DOHH2 (cell line): ENCODE measurements at regions not wholly inside any gene's neighbourhood (a gene's known extent, or its start where the extent isn't known, plus 50 kb on each side); places are given as distances from the start of the nearest gene placed in this dataset.

Experiments
- H3F3A ChIP-seq: fragments of 200-600 bp; sonication (generic), shearing (Covaris generic); 2 replicates; pipeline ENCODE4 v1.6.0; 2016; ENCODE audit warnings: antibody characterized with exemption, mild to moderate bottlenecking; ENCODE audit not compliant: control insufficient read depth, insufficient read depth
- H3K27ac ChIP-seq: fragments of 200-600 bp; sonication (generic); 2 replicates; pipeline ENCODE4 v1.5.1; 2014; ENCODE audit warnings: low read depth, mild to moderate bottlenecking, low read length, moderate library complexity
- H3K27me3 ChIP-seq: fragments of 200-600 bp; sonication (generic); 2 replicates; pipeline ENCODE4 v1.6.1; 2014; ENCODE audit warnings: mild to moderate bottlenecking, low read length, mixed read lengths; ENCODE audit not compliant: control insufficient read depth
- H3K36me3 ChIP-seq: fragments of 200-600 bp; sonication (generic); 2 replicates; pipeline ENCODE4 v1.6.1; 2014; ENCODE audit warnings: mild to moderate bottlenecking, low read length, moderate library complexity, mixed read lengths; ENCODE audit not compliant: control insufficient read depth
- H3K4me1 ChIP-seq: fragments of 200-600 bp; sonication (generic); 2 replicates; pipeline ENCODE4 v1.6.1; 2014; ENCODE audit warnings: mild to moderate bottlenecking, low read length, mixed read lengths; ENCODE audit not compliant: control insufficient read depth
- H3K4me2 ChIP-seq: fragments of 200-600 bp; sonication (generic); 2 replicates; pipeline ENCODE4 v1.6.0; 2014; ENCODE audit warnings: mild to moderate bottlenecking, low read length, moderate library complexity
- H3K4me3 ChIP-seq: fragments of 200-600 bp; sonication (generic); 2 replicates; pipeline ENCODE4 v1.5.1; 2014; ENCODE audit warnings: mild to moderate bottlenecking, low read length, mixed read lengths
- H3K79me2 ChIP-seq: fragments of 200-600 bp; sonication (generic); 2 replicates; pipeline ENCODE4 v1.6.1; 2014; ENCODE audit warnings: mild to moderate bottlenecking, low read length, mixed read lengths; ENCODE audit not compliant: control insufficient read depth
- H3K9me2 ChIP-seq: fragments of 200-600 bp; sonication (generic); replicated peaks from 2 replicates; pipeline ENCODE4 v1.6.1; 2014; ENCODE audit warnings: mild to moderate bottlenecking, low read length, mixed read lengths; ENCODE audit not compliant: control insufficient read depth
- H3K9me3 ChIP-seq: fragments of 200-600 bp; sonication (generic); 2 replicates; pipeline ENCODE4 v1.6.1; 2014; ENCODE audit warnings: antibody characterized with exemption, low read length, mixed read lengths; ENCODE audit not compliant: control insufficient read depth, insufficient read depth
- H4K20me1 ChIP-seq: fragments of 200-600 bp; sonication (generic); 2 replicates; pipeline ENCODE4 v1.6.0; 2014; ENCODE audit warnings: low read depth, mild to moderate bottlenecking, antibody characterized with exemption, low read length, moderate library complexity; ENCODE audit not compliant: control insufficient read depth, insufficient read depth
- CTCF ChIP-seq: fragments of 200-600 bp; sonication (generic); IDR thresholded peaks from one replicate; pipeline ENCODE4 v1.5.1; 2014; ENCODE audit warnings: antibody characterized with exemption, mild to moderate bottlenecking, low read depth, low read length; ENCODE audit not compliant: poor library complexity, severe bottlenecking
- EZH2phosphoT487 ChIP-seq: fragments of 200-600 bp; sonication (generic); IDR thresholded peaks from 2 replicates; pipeline ENCODE4 v1.6.1; 2017; ENCODE audit warnings: borderline replicate concordance, mild to moderate bottlenecking, antibody characterized with exemption, low read length, moderate library complexity, mixed read lengths

DNA sequence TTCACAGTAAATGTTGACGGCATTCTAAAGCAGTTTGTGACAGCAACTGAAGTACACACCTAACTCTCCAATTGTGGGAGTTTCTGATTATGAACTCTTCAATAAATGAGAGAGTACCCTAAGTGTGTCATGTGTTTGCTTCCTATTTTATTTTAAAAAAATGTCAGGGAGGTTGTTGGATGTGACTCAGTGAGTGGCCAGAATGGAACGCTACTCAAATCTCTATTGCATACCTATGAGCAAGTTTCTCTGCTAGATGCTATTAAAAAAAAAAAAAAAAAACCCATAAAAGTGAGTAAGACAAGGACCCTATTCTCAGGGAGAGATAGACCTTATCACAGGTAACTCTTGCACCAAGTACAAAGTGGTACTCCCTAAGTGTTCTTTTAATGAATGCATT is 256.6 kb downstream of the BTG1 start:
- Histone ChIP-seq H3K27ac (no peak overlapping the region), H3K36me3 (no peaks in the 10 kb centered on the region), H3K9me2 (no peaks in the 10 kb centered on the region), H3K4me1 (no peaks in the 10 kb centered on the region), H3F3A (no peaks in the 10 kb centered on the region), H3K79me2 (no peaks in the 10 kb centered on the region), H3K27me3 (0 out of 2 replicates have a peak, but pooled peaks cover 3% of the 10 kb centered on the region), H4K20me1 (no peaks in the 10 kb centered on the region), H3K9me3 (no peaks in the 10 kb centered on the region), H3K4me2 (no peak overlapping the region), H3K4me3 (no peak overlapping the region)
- TF ChIP-seq EZH2phosphoT487 (no peak), CTCF (no peak)

- H3K4me2 ChIP-seq = no peak overlapping the region
- no peak overlapping the region for H3K4me3 ChIP-seq
- no peaks in the 10 kb centered on the region for H4K20me1 ChIP-seq
- no peaks in the 10 kb centered on the region for H3K79me2 ChIP-seq
- no peak overlapping the region for H3K27ac ChIP-seq
- TF ChIP-seq CTCF (no peak), EZH2phosphoT487 (no peak)
- no peaks in the 10 kb centered on the region for H3F3A ChIP-seq
- no peaks in the 10 kb centered on the region for H3K9me3 ChIP-seq
- no peaks in the 10 kb centered on the region for H3K36me3 ChIP-seq
- no peaks in the 10 kb centered on the region for H3K9me2 ChIP-seq
- H3K27me3 ChIP-seq = 0 out of 2 replicates have a peak, but pooled peaks cover 3% of the 10 kb centered on the region
- no peaks in the 10 kb centered on the region for H3K4me1 ChIP-seq
Observed at GRCh38 chr12:91887957-91888356, 257.7 kb downstream of the BTG1 start.

GRCh38 chr12:91885851-91886731 is 259.6 kb downstream of the BTG1 start:
- Histone ChIP-seq H3K4me1 (no peaks in the 10 kb centered on the region), H3K79me2 (no peaks in the 10 kb centered on the region), H4K20me1 (no peaks in the 10 kb centered on the region), H3K36me3 (no peaks in the 10 kb centered on the region), H3K4me3 (no peak overlapping the region), H3K4me2 (no peak overlapping the region), H3K9me3 (no peaks in the 10 kb centered on the region), H3K27ac (no peak overlapping the region), H3F3A (no peaks in the 10 kb centered on the region), H3K27me3 (0 out of 2 replicates have a peak, but pooled peaks cover 3% of the 10 kb centered on the region), H3K9me2 (no peaks in the 10 kb centered on the region)
- TF ChIP-seq EZH2phosphoT487 = no peak
- no peak for TF ChIP-seq CTCF
